ENCODE measurements at regions not wholly inside any gene's neighbourhood (a gene's known extent, or its start where the extent isn't known, plus 50 kb on each side); places are given as distances from the start of the nearest gene placed in this dataset.

GRCh38 chr1:69171248-69171647 lies 396.5 kb upstream of the LRRC7 start:
- POLR2A ChIA-PET = no interaction called here
- no peak overlapping the region for H3K4me3 Mint-ChIP-seq
- CTCF ChIA-PET = no interaction called here
- no peak for DNase-seq
- H3K4me1 Mint-ChIP-seq = no peaks in the 10 kb centered on the region
- no peaks in the 10 kb centered on the region for H3K36me3 Mint-ChIP-seq (ENCODE audit: low read depth)
- H3K27me3 Mint-ChIP-seq = no peaks in the 10 kb centered on the region
- peaks cover 20% of the 10 kb centered on the region for H3K9me3 Mint-ChIP-seq
- H3K27ac Mint-ChIP-seq = no peak overlapping the region

- ChIA-PET POLR2A (no interaction called here), CTCF (no interaction called here)
- H3K36me3 Mint-ChIP-seq (ENCODE audit: low read depth) = no peaks in the 10 kb centered on the region
- peaks cover 18% of the 10 kb centered on the region for H3K9me3 Mint-ChIP-seq
- no peak for DNase-seq
- no peak overlapping the region for H3K27ac Mint-ChIP-seq
- H3K4me3 Mint-ChIP-seq = no peak overlapping the region
- H3K4me1 Mint-ChIP-seq = no peaks in the 10 kb centered on the region
- H3K27me3 Mint-ChIP-seq = no peaks in the 10 kb centered on the region
Measured at GRCh38 chr1:69172003-69173000, 395.4 kb upstream of the LRRC7 start.

- ChIA-PET CTCF (no interaction called here), POLR2A (no interaction called here)
- Mint-ChIP-seq H3K4me1 (no peaks in the 10 kb centered on the region), H3K27ac (no peak overlapping the region), H3K9me3 (peaks cover 9% of the 10 kb centered on the region), H3K36me3 (ENCODE audit: low read depth) (no peaks in the 10 kb centered on the region), H3K27me3 (no peaks in the 10 kb centered on the region), H3K4me3 (no peak overlapping the region)
- DNase-seq = no peak
Measured at GRCh38 chr1:69175053-69175452, 392.7 kb upstream of the LRRC7 start.

GRCh38 chr1:69180358-69180757 lies 387.4 kb upstream of the LRRC7 start:
- Mint-ChIP-seq H3K36me3 (ENCODE audit: low read depth) (no peaks in the 10 kb centered on the region), H3K4me3 (no peak overlapping the region)

GRCh38 chr1:69185378-69185777 lies 382.3 kb upstream of the LRRC7 start:
- Mint-ChIP-seq H3K9me3 (no peaks in the 10 kb centered on the region), H3K27me3 (no peaks in the 10 kb centered on the region), H3K4me1 (no peaks in the 10 kb centered on the region), H3K4me3 (no peak overlapping the region), H3K36me3 (ENCODE audit: low read depth) (no peaks in the 10 kb centered on the region), H3K27ac (no peak overlapping the region)
- ChIA-PET CTCF (no interaction called here), POLR2A (no interaction called here)
- no peak for DNase-seq

More at GRCh38 chr1:69180358-69180757, 387.4 kb upstream of the LRRC7 start:
- ChIA-PET CTCF (no interaction called here), POLR2A (no interaction called here)
- H3K4me1 Mint-ChIP-seq = no peaks in the 10 kb centered on the region
- H3K27me3 Mint-ChIP-seq = no peaks in the 10 kb centered on the region
- DNase-seq = no peak
- H3K27ac Mint-ChIP-seq = no peak overlapping the region
- peaks cover 3% of the 10 kb centered on the region for H3K9me3 Mint-ChIP-seq

- no peak for DNase-seq
- H3K4me1 Mint-ChIP-seq = no peaks in the 10 kb centered on the region
- peaks cover 4% of the 10 kb centered on the region for H3K9me3 Mint-ChIP-seq
- no peaks in the 10 kb centered on the region for H3K27me3 Mint-ChIP-seq
- no peak overlapping the region for H3K27ac Mint-ChIP-seq
- CTCF ChIA-PET = no interaction called here
- POLR2A ChIA-PET = no interaction called here
- no peaks in the 10 kb centered on the region for H3K36me3 Mint-ChIP-seq (ENCODE audit: low read depth)
- no peak overlapping the region for H3K4me3 Mint-ChIP-seq
Measured at GRCh38 chr1:69191335-69191734, 376.4 kb upstream of the LRRC7 start.

GRCh38 chr1:69195136-69195535 lies 372.6 kb upstream of the LRRC7 start:
- no peak overlapping the region for H3K27ac Mint-ChIP-seq
- no peaks in the 10 kb centered on the region for H3K36me3 Mint-ChIP-seq (ENCODE audit: low read depth)
- no peak overlapping the region for H3K4me3 Mint-ChIP-seq
- DNase-seq = no peak
- POLR2A ChIA-PET = no interaction called here
- no peaks in the 10 kb centered on the region for H3K4me1 Mint-ChIP-seq
- CTCF ChIA-PET = no interaction called here
- no peaks in the 10 kb centered on the region for H3K27me3 Mint-ChIP-seq
- peaks cover 4% of the 10 kb centered on the region for H3K9me3 Mint-ChIP-seq

- H3K9me3 Mint-ChIP-seq = peaks cover 4% of the 10 kb centered on the region
- no peaks in the 10 kb centered on the region for H3K36me3 Mint-ChIP-seq (ENCODE audit: low read depth)
- H3K27ac Mint-ChIP-seq = no peak overlapping the region
- DNase-seq = no peak
- ChIA-PET POLR2A (no interaction called here), CTCF (no interaction called here)
- no peaks in the 10 kb centered on the region for H3K27me3 Mint-ChIP-seq
- H3K4me1 Mint-ChIP-seq = no peaks in the 10 kb centered on the region
- H3K4me3 Mint-ChIP-seq = no peak overlapping the region
Measured at GRCh38 chr1:69196071-69196470, 371.7 kb upstream of the LRRC7 start.

- Mint-ChIP-seq H3K27me3 (no peaks in the 10 kb centered on the region), H3K4me1 (no peaks in the 10 kb centered on the region), H3K27ac (no peak overlapping the region), H3K4me3 (no peak overlapping the region), H3K36me3 (ENCODE audit: low read depth) (no peaks in the 10 kb centered on the region), H3K9me3 (peaks cover 2% of the 10 kb centered on the region)
- no peak for DNase-seq
- POLR2A ChIA-PET = no interaction called here
- CTCF ChIA-PET = no interaction called here
Measured at GRCh38 chr1:69197816-69198215, 369.9 kb upstream of the LRRC7 start.

GRCh38 chr1:69201716-69202115 lies 366.0 kb upstream of the LRRC7 start:
- Mint-ChIP-seq H3K4me3 (no peak overlapping the region), H3K9me3 (no peaks in the 10 kb centered on the region), H3K4me1 (no peaks in the 10 kb centered on the region), H3K36me3 (ENCODE audit: low read depth) (no peaks in the 10 kb centered on the region), H3K27ac (no peak overlapping the region), H3K27me3 (no peaks in the 10 kb centered on the region)
- no peak for DNase-seq
- POLR2A ChIA-PET = no interaction called here
- CTCF ChIA-PET = no interaction called here

GRCh38 chr1:69203166-69203565 lies 364.6 kb upstream of the LRRC7 start:
- no peak for DNase-seq
- H3K4me3 Mint-ChIP-seq = no peak overlapping the region
- CTCF ChIA-PET = no interaction called here
- H3K4me1 Mint-ChIP-seq = no peaks in the 10 kb centered on the region
- no peak overlapping the region for H3K27ac Mint-ChIP-seq
- POLR2A ChIA-PET = no interaction called here
- no peaks in the 10 kb centered on the region for H3K9me3 Mint-ChIP-seq
- no peaks in the 10 kb centered on the region for H3K36me3 Mint-ChIP-seq (ENCODE audit: low read depth)
- H3K27me3 Mint-ChIP-seq = no peaks in the 10 kb centered on the region

GRCh38 chr1:69213644-69214043 lies 354.1 kb upstream of the LRRC7 start:
- POLR2A ChIA-PET = no interaction called here
- no peak overlapping the region for H3K27ac Mint-ChIP-seq
- CTCF ChIA-PET = no interaction called here

GRCh38 chr1:69215883-69216282 lies 351.8 kb upstream of the LRRC7 start:
- Mint-ChIP-seq H3K27ac (no peak overlapping the region), H3K27me3 (no peaks in the 10 kb centered on the region), H3K4me1 (no peaks in the 10 kb centered on the region), H3K4me3 (no peak overlapping the region), H3K36me3 (ENCODE audit: low read depth) (no peaks in the 10 kb centered on the region), H3K9me3 (peaks cover 12% of the 10 kb centered on the region)
- no peak for DNase-seq
- ChIA-PET CTCF (no interaction called here), POLR2A (no interaction called here)

More at GRCh38 chr1:69213644-69214043, 354.1 kb upstream of the LRRC7 start:
- DNase-seq = no peak
- H3K27me3 Mint-ChIP-seq = no peaks in the 10 kb centered on the region
- no peaks in the 10 kb centered on the region for H3K4me1 Mint-ChIP-seq
- H3K4me3 Mint-ChIP-seq = no peak overlapping the region
- no peaks in the 10 kb centered on the region for H3K36me3 Mint-ChIP-seq (ENCODE audit: low read depth)
- peaks cover 9% of the 10 kb centered on the region for H3K9me3 Mint-ChIP-seq

- H3K27me3 Mint-ChIP-seq = no peaks in the 10 kb centered on the region
- peaks cover 7% of the 10 kb centered on the region for H3K9me3 Mint-ChIP-seq
- H3K36me3 Mint-ChIP-seq (ENCODE audit: low read depth) = no peaks in the 10 kb centered on the region
- no peak overlapping the region for H3K27ac Mint-ChIP-seq
- no peak overlapping the region for H3K4me3 Mint-ChIP-seq
- no peaks in the 10 kb centered on the region for H3K4me1 Mint-ChIP-seq
- CTCF ChIA-PET = no interaction called here
- DNase-seq = no peak
- POLR2A ChIA-PET = no interaction called here
Measured at GRCh38 chr1:69220672-69221071, 347.1 kb upstream of the LRRC7 start.

Measured in activated CD4-positive, alpha-beta memory T cell treated with anti-CD3 and anti-CD28 coated beads, Interleukin-2, amount 10 ng/mL, durations not matched to agents 7 days and 5 days (primary cell).